ENCODE measurements at regions not wholly inside any gene's neighbourhood (a gene's known extent, or its start where the extent isn't known, plus 50 kb on each side); places are given as distances from the start of the nearest gene placed in this dataset.

DNA sequence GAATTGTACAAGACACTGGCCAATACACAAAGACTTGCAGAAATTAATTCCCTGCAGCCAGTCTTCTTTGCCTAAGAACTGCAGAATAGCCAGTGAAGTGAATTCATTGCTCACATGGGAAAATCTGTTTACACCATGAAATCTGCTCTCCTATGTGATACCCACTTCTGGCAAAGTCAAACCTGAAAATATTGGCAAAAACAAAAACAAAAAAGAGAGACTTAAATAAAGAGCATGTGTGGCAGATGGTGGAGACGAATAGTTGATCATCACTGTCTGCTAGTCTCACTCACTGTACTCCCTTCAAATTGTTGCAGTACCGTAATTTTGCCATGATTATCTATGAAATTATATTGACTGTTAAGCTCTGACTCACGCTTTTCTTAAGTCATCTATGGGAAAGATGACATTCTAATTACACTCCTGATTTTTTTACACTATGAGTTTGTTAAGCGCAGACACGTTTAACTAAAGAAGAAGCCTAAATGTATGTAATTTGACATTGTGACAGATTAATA lies 406.8 kb downstream of the PCDH7 start:
- Histone ChIP-seq H3K9me3 (ENCODE audit: control insufficient read depth, low read length) (no peaks in the 10 kb centered on the region), H3K36me3 (ENCODE audit: control insufficient read depth, insufficient read depth, low read length) (no peaks in the 10 kb centered on the region), H3K27ac (ENCODE audit: low read depth, low read length, severe bottlenecking) (no peak overlapping the region), H3K4me3 (ENCODE audit: extremely low read depth, insufficient read depth, low read length, poor library complexity, severe bottlenecking) (no peak overlapping the region), H3K4me1 (ENCODE audit: control insufficient read depth, insufficient read depth, low read length, poor library complexity, severe bottlenecking) (no peaks in the 10 kb centered on the region)
- WGBS, 2 experiments (ENCODE audit: insufficient coverage in 2 of 2), result 100% methylated on average over 1 of the region's 5 CpGs; no CpG with 5 or more reads in 1 of the 2 experiments

DNA sequence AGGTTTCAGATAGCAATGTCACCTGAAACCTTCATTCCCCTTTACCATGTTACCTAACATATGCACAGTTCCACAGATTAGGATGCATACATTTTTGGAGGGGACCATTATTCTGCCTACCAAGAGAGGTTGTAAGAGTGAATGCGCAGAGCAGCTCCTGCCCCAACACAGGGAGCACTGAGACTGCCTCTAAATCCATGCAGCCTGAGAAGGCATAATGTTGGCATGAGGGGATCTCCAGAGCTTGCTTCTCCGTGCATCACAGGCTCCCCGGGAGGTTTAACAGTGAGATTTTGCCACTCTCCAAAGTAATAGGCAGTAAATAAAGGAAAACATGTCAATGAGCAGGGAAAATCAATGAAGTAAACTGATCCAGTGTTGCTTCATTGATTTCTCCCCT lies 410.8 kb downstream of the PCDH7 start:
- 83 to 100% methylated on average over 2 to 3 of the region's 3 CpGs for WGBS, 2 experiments (ENCODE audit: insufficient coverage in 2 of 2)
- H3K4me3 ChIP-seq (ENCODE audit: extremely low read depth, insufficient read depth, low read length, poor library complexity, severe bottlenecking), result no peak overlapping the region
- no peak overlapping the region for H3K27ac ChIP-seq (ENCODE audit: low read depth, low read length, severe bottlenecking)
- H3K9me3 ChIP-seq (ENCODE audit: control insufficient read depth, low read length), result no peaks in the 10 kb centered on the region
- H3K36me3 ChIP-seq (ENCODE audit: control insufficient read depth, insufficient read depth, low read length), result no peaks in the 10 kb centered on the region
- no peaks in the 10 kb centered on the region for H3K4me1 ChIP-seq (ENCODE audit: control insufficient read depth, insufficient read depth, low read length, poor library complexity, severe bottlenecking)

DNA sequence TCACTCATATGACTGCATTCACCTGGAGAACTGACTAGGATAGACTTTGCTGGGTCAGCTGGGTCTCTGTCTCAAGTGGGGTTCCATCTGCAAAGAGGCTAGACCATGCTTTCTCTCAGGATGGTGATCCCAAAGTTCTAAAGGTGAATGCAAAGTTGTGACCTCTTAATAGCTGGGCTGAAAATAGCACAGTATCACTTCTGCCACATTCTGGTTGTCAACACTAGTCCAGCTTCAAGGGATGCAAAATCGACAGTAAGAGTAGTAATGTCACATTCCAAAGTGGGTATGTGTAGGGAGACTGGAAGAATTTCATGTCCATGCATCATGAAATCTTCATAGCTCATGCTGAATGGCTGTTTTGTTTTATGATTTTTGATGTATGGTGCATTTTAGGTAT lies 414.6 kb downstream of the PCDH7 start:
- Histone ChIP-seq H3K4me1 (ENCODE audit: control insufficient read depth, insufficient read depth, low read length, poor library complexity, severe bottlenecking) (no peaks in the 10 kb centered on the region), H3K36me3 (ENCODE audit: control insufficient read depth, insufficient read depth, low read length) (no peaks in the 10 kb centered on the region), H3K4me3 (ENCODE audit: extremely low read depth, insufficient read depth, low read length, poor library complexity, severe bottlenecking) (no peak overlapping the region), H3K9me3 (ENCODE audit: control insufficient read depth, low read length) (no peaks in the 10 kb centered on the region), H3K27ac (ENCODE audit: low read depth, low read length, severe bottlenecking) (no peak overlapping the region)
- 100% methylated on average over 1 of the region's 1 CpG; no CpG with 5 or more reads in 1 of the 2 experiments for WGBS, 2 experiments (ENCODE audit: insufficient coverage in 2 of 2)

DNA sequence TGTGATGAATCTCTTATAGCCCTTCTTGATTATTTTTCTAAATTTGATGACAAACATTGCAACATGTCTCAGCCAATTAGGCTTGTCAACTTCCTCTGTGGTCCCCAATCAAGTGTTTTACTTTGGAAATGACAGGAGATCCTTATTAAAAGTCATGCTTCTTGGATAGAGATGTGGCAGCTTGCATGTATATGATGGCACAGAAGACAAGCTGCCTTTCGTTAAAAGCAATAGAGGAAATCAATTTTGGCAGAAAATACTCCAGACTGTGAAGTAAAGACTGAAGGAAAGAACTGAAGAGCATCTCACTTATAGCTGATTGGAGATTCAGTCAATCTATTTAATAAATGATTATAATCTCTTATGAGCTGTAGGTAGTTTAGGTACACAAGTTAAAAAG lies 419.6 kb downstream of the PCDH7 start:
- Histone ChIP-seq H3K36me3 (ENCODE audit: control insufficient read depth, insufficient read depth, low read length) (peaks cover 19% of the 10 kb centered on the region), H3K4me1 (ENCODE audit: control insufficient read depth, insufficient read depth, low read length, poor library complexity, severe bottlenecking) (no peaks in the 10 kb centered on the region), H3K9me3 (ENCODE audit: control insufficient read depth, low read length) (no peaks in the 10 kb centered on the region), H3K27ac (ENCODE audit: low read depth, low read length, severe bottlenecking) (no peak overlapping the region), H3K4me3 (ENCODE audit: extremely low read depth, insufficient read depth, low read length, poor library complexity, severe bottlenecking) (no peak overlapping the region)
- WGBS, 2 experiments (ENCODE audit: insufficient coverage in 2 of 2), result 89% methylated on average over 1 of the region's 1 CpG; no CpG with 5 or more reads in 1 of the 2 experiments

DNA sequence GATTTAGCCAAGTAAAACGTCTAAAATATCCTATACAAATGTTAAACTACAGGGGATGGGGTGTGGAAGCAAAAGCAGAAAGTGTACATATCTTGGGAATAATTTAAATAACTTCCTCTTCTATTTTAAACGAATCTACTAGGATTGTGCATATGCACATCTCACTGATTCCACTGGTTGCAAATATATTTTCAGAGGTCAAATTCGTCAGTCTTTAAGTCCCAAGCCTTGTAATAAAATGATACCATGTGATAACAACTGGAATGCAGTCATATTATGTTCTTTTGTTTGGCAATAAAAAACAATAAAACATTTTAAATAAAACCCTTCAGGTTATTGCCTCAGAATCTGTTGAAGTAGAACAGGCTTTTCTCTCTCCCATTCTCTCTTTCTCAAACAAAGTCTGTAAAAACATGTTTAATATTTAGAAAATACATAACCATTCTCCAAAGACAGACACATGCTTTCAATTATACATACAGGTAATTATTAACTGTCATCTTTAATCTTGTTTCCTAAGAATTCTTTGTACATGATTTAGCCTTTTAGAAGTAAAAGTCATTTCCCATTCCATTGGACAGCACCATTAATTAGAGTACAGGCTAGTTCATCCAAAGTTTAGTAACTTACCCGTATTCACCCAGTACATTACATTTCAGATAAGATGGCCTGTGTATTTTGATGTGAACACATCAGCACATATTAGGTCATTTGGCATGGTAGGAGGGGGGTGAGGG lies 421.1 kb downstream of the PCDH7 start:
- H3K4me3 ChIP-seq (ENCODE audit: extremely low read depth, insufficient read depth, low read length, poor library complexity, severe bottlenecking), result no peak overlapping the region
- no peaks in the 10 kb centered on the region for H3K4me1 ChIP-seq (ENCODE audit: control insufficient read depth, insufficient read depth, low read length, poor library complexity, severe bottlenecking)
- H3K9me3 ChIP-seq (ENCODE audit: control insufficient read depth, low read length), result no peaks in the 10 kb centered on the region
- no peak overlapping the region for H3K27ac ChIP-seq (ENCODE audit: low read depth, low read length, severe bottlenecking)
- peaks cover 22% of the 10 kb centered on the region for H3K36me3 ChIP-seq (ENCODE audit: control insufficient read depth, insufficient read depth, low read length)
- no CpG with 5 or more reads among the region's 4 CpGs for WGBS, 2 experiments (ENCODE audit: insufficient coverage in 2 of 2)

DNA sequence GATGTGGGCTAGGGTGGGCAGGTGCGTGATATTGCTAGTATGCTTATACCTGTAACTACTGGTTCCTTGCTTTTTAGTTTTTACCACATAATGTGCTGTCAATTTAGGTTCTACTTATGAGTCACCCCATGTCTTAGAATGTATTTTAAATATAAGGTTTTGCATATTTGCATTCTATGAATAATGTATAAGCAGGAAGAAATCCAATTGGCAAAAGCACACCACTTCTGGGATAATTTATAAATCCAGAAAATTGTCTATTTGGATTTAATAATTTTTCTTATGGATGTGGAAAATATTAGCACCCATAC lies 421.6 kb downstream of the PCDH7 start:
- Histone ChIP-seq H3K9me3 (ENCODE audit: control insufficient read depth, low read length) (no peaks in the 10 kb centered on the region), H3K27ac (ENCODE audit: low read depth, low read length, severe bottlenecking) (no peak overlapping the region), H3K4me1 (ENCODE audit: control insufficient read depth, insufficient read depth, low read length, poor library complexity, severe bottlenecking) (no peaks in the 10 kb centered on the region), H3K36me3 (ENCODE audit: control insufficient read depth, insufficient read depth, low read length) (peaks cover 22% of the 10 kb centered on the region), H3K4me3 (ENCODE audit: extremely low read depth, insufficient read depth, low read length, poor library complexity, severe bottlenecking) (no peak overlapping the region)
- WGBS, 2 experiments (ENCODE audit: insufficient coverage in 2 of 2), result no CpG with 5 or more reads among the region's 1 CpG

DNA sequence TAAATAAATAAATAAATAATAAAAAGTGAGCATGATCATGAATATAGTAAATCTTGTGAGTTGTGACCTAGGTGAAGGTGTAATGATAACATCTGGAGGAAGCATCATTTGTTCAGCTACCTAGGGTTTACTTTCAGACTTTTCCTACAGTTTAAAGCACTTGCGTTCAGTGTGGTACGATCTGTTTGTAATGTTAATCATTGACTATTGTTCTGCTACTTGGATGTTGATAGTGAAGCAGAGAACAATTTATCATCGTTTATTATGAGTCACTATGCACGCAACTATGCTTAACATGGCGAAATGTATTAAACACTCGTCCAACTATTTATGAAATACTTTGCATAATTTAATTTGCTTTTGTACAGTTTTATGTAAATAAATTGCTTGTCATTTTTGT lies 426.2 kb downstream of the PCDH7 start:
- no peak overlapping the region for H3K4me3 ChIP-seq (ENCODE audit: extremely low read depth, insufficient read depth, low read length, poor library complexity, severe bottlenecking)
- no peak overlapping the region for H3K27ac ChIP-seq (ENCODE audit: low read depth, low read length, severe bottlenecking)
- 90% methylated on average over 2 of the region's 6 CpGs; no CpG with 5 or more reads in 1 of the 2 experiments for WGBS, 2 experiments (ENCODE audit: insufficient coverage in 2 of 2)
- H3K36me3 ChIP-seq (ENCODE audit: control insufficient read depth, insufficient read depth, low read length), result peaks cover 22% of the 10 kb centered on the region
- no peaks in the 10 kb centered on the region for H3K4me1 ChIP-seq (ENCODE audit: control insufficient read depth, insufficient read depth, low read length, poor library complexity, severe bottlenecking)
- H3K9me3 ChIP-seq (ENCODE audit: control insufficient read depth, low read length), result no peaks in the 10 kb centered on the region

DNA sequence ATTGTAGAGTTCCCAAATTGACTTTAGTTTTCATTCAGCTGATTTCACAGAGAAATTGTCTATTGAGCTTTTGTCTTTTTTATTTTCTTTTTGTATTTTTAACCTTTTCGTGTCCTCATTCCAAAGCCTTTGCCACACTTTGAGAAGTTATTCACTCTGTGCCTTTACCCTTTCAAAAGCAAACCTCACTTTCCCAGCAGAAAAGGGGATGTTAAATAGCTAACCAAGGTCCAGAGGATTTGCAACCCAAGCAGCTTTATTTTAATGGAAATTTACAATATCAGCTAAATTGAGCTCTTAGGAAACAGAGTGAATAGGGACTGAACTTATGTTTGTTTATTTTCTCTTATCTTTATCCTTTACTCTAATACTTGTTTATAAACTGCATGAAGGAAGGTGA lies 428.8 kb downstream of the PCDH7 start:
- H3K9me3 ChIP-seq (ENCODE audit: control insufficient read depth, low read length), result no peaks in the 10 kb centered on the region
- no peaks in the 10 kb centered on the region for H3K4me1 ChIP-seq (ENCODE audit: control insufficient read depth, insufficient read depth, low read length, poor library complexity, severe bottlenecking)
- no peak overlapping the region for H3K4me3 ChIP-seq (ENCODE audit: extremely low read depth, insufficient read depth, low read length, poor library complexity, severe bottlenecking)
- peaks cover 8% of the 10 kb centered on the region for H3K36me3 ChIP-seq (ENCODE audit: control insufficient read depth, insufficient read depth, low read length)
- no peak overlapping the region for H3K27ac ChIP-seq (ENCODE audit: low read depth, low read length, severe bottlenecking)
- 50% methylated on average over 1 of the region's 1 CpG; no CpG with 5 or more reads in 1 of the 2 experiments for WGBS, 2 experiments (ENCODE audit: insufficient coverage in 2 of 2)

DNA sequence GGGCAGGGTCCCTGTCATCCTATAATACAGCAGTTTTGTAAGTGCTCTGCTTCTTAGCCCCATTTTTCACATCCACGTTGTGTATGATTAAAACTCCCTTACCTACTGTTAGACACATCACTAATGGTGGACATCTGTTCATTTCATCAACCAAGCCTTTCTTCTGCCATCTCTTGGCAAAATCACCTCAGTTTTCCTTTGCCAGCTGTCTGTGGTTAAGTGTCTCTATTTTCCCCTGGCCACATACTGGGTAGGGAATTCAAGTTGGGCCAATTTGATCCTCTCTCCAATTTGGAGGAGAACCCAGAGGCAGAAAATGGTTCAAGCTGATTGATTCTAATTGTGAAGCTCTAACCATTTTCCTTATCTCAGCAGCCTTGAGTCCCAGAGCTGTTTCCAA lies 436.1 kb downstream of the PCDH7 start:
- 100% methylated on average over 1 of the region's 1 CpG for WGBS, 2 experiments (ENCODE audit: insufficient coverage in 2 of 2)
- Histone ChIP-seq H3K9me3 (ENCODE audit: control insufficient read depth, low read length) (no peaks in the 10 kb centered on the region), H3K4me1 (ENCODE audit: control insufficient read depth, insufficient read depth, low read length, poor library complexity, severe bottlenecking) (no peaks in the 10 kb centered on the region), H3K27ac (ENCODE audit: low read depth, low read length, severe bottlenecking) (no peak overlapping the region), H3K36me3 (ENCODE audit: control insufficient read depth, insufficient read depth, low read length) (no peaks in the 10 kb centered on the region), H3K4me3 (ENCODE audit: extremely low read depth, insufficient read depth, low read length, poor library complexity, severe bottlenecking) (no peak overlapping the region)

DNA sequence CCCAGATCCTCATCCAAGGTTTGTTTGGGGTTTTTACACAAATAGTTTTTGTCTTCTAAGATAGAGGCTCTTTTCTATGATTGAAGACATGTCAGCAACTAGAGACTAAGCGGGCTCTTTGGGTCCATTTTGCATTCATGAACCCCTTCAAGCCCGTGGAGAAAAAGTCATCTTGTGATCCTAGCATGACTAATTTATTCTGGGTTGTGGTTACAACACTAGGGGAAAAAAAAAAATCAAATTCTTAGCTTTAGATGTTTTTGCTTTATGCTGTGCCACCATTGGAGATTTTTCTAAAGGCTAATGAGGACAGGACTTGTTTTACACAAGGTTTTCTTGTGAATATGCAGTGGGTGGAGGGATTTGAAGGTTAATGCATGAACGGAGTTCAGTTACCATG lies 440.0 kb downstream of the PCDH7 start:
- H3K9me3 ChIP-seq (ENCODE audit: control insufficient read depth, low read length), result no peaks in the 10 kb centered on the region
- no peak overlapping the region for H3K27ac ChIP-seq (ENCODE audit: low read depth, low read length, severe bottlenecking)
- no peaks in the 10 kb centered on the region for H3K4me1 ChIP-seq (ENCODE audit: control insufficient read depth, insufficient read depth, low read length, poor library complexity, severe bottlenecking)
- H3K4me3 ChIP-seq (ENCODE audit: extremely low read depth, insufficient read depth, low read length, poor library complexity, severe bottlenecking), result no peak overlapping the region
- H3K36me3 ChIP-seq (ENCODE audit: control insufficient read depth, insufficient read depth, low read length), result no peaks in the 10 kb centered on the region
- WGBS, 2 experiments (ENCODE audit: insufficient coverage in 2 of 2), result 50 to 80% methylated on average over 1 to 2 of the region's 3 CpGs

DNA sequence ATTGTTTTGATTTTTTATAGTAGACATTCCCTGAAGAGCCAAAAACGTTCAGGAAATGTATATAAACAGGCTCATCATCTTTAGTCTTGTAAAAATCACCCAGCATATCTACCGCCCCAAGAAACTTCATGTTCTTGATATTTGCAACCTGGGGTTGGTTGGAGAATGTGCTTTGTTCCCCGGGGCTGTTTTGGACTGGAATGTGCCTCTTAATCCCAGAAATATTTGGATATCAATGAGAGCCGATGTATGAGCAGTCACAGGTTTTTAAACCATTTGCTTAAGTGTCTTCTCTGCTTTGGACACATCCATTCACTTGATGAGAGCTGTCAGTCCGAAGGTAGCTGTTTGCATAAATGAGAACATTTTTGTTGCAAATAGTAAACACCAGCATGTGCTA lies 449.7 kb downstream of the PCDH7 start:
- no peaks in the 10 kb centered on the region for H3K36me3 ChIP-seq (ENCODE audit: control insufficient read depth, insufficient read depth, low read length)
- no peak overlapping the region for H3K27ac ChIP-seq (ENCODE audit: low read depth, low read length, severe bottlenecking)
- no peaks in the 10 kb centered on the region for H3K9me3 ChIP-seq (ENCODE audit: control insufficient read depth, low read length)
- no peak overlapping the region for H3K4me3 ChIP-seq (ENCODE audit: extremely low read depth, insufficient read depth, low read length, poor library complexity, severe bottlenecking)
- H3K4me1 ChIP-seq (ENCODE audit: control insufficient read depth, insufficient read depth, low read length, poor library complexity, severe bottlenecking), result no peaks in the 10 kb centered on the region
- WGBS, 2 experiments (ENCODE audit: insufficient coverage in 2 of 2), result 74 to 84% methylated on average over 3 of the region's 5 CpGs

Data from mesodermal cell (in vitro differentiated cells).